ENCODE measurements at regions not wholly inside any gene's neighbourhood (a gene's known extent, or its start where the extent isn't known, plus 50 kb on each side); places are given as distances from the start of the nearest gene placed in this dataset.

DNA sequence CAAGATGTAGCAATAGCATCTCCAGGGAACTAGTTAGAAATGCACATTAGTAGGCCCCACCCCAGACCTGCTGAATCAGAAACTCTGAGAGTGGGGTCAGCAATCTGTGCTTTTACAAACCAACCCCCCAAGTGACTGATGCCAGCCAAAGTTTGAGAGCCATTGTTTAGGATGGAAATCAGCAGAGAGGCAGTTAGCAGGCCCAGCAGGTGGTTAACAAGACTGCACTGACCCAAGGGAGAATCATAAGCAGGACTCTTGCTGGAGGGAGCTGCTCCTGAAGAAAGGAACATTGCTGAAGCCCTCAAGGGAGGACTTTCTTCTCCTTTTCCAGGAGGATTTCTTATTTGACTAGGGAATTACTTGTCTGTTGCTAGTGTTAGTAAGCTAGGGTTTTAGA is 74.2 kb upstream of the SLC12A2 start:
- Histone ChIP-seq H3K36me3 (replicated peaks; ENCODE audit: low read depth, low read length) (no peaks in the 10 kb centered on the region), H2AFZ (ENCODE audit: low read depth, low read length) (no peak overlapping the region), H3K9ac (ENCODE audit: low read length) (no peak overlapping the region), H3K27me3 (ENCODE audit: low read depth, low read length) (no peaks in the 10 kb centered on the region), H3K4me3 (ENCODE audit: low read length) (no peak overlapping the region), H3K79me2 (ENCODE audit: low read length) (no peaks in the 10 kb centered on the region), H3K27ac (ENCODE audit: low read length) (no peak overlapping the region), H3K4me1 (ENCODE audit: low read length) (peaks cover 12% of the 10 kb centered on the region), H4K20me1 (ENCODE audit: insufficient read depth, low read length) (no peaks in the 10 kb centered on the region), H3K9me3 (ENCODE audit: insufficient read depth, low read length) (no peaks in the 10 kb centered on the region), H3K4me2 (ENCODE audit: low read length) (no peak overlapping the region)
- no peak for TF ChIP-seq EZH2phosphoT487 (IDR thresholded peaks at IDR 0.05; ENCODE audit: low read depth)
- TF ChIP-seq, protein P1, sequence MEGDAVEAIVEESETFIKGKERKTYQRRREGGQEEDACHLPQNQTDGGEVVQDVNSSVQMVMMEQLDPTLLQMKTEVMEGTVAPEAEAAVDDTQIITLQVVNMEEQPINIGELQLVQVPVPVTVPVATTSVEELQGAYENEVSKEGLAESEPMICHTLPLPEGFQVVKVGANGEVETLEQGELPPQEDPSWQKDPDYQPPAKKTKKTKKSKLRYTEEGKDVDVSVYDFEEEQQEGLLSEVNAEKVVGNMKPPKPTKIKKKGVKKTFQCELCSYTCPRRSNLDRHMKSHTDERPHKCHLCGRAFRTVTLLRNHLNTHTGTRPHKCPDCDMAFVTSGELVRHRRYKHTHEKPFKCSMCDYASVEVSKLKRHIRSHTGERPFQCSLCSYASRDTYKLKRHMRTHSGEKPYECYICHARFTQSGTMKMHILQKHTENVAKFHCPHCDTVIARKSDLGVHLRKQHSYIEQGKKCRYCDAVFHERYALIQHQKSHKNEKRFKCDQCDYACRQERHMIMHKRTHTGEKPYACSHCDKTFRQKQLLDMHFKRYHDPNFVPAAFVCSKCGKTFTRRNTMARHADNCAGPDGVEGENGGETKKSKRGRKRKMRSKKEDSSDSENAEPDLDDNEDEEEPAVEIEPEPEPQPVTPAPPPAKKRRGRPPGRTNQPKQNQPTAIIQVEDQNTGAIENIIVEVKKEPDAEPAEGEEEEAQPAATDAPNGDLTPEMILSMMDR (IDR thresholded peaks at IDR 0.05; ENCODE audit: low read depth, low read length): no peak

DNA sequence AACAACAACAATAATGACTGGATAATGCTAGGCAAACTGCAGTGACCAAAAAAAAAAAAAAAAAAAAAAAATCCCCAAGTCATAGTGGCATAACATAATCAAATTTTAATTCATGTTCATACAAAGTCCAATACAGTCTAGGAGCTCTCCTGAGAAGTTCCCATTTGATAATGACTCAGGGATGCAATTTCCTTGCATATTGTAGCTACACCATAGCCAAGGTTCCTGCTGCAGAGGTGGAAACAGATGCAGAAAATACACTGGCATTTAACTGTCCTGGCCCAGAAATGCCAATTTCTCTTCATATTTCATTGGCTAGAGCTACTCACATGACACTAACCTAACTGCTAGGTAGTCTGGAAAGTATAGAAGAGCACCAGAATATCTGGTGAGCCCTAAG is 72.2 kb upstream of the SLC12A2 start:
- H2AFZ ChIP-seq (ENCODE audit: low read depth, low read length): no peak overlapping the region
- no peak overlapping the region for H3K4me2 ChIP-seq (ENCODE audit: low read length)
- peaks cover 12% of the 10 kb centered on the region for H3K4me1 ChIP-seq (ENCODE audit: low read length)
- no peaks in the 10 kb centered on the region for H3K79me2 ChIP-seq (ENCODE audit: low read length)
- TF ChIP-seq EZH2phosphoT487 (IDR thresholded peaks at IDR 0.05; ENCODE audit: low read depth): no peak
- TF ChIP-seq, protein P1 (IDR thresholded peaks at IDR 0.05; ENCODE audit: low read depth, low read length): no peak
- H4K20me1 ChIP-seq (ENCODE audit: insufficient read depth, low read length): no peaks in the 10 kb centered on the region
- no peak overlapping the region for H3K9ac ChIP-seq (ENCODE audit: low read length)
- H3K27me3 ChIP-seq (ENCODE audit: low read depth, low read length): no peaks in the 10 kb centered on the region
- no peak overlapping the region for H3K27ac ChIP-seq (ENCODE audit: low read length)
- H3K9me3 ChIP-seq (ENCODE audit: insufficient read depth, low read length): no peaks in the 10 kb centered on the region
- no peaks in the 10 kb centered on the region for H3K36me3 ChIP-seq (replicated peaks; ENCODE audit: low read depth, low read length)
- no peak overlapping the region for H3K4me3 ChIP-seq (ENCODE audit: low read length)

DNA sequence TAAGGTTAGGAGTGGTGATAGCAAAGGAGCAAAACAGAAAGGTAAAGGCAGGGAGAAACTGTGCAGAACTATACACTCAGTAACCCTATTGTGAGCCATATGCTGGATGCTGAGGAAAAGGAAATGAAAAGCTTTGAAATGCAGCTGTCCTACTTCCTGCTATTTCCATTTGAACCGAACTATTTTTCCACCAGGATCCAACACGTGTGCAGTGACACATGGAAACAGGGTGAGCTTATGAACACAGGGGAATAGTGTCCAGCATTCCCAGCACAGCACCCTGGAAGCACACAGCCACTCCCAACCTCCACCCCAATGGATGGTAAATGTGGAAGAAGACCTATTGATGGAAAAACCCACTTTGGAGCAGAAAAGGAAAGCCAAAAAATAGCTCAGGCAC is 69.0 kb upstream of the SLC12A2 start:
- Histone ChIP-seq H3K9me3 (ENCODE audit: insufficient read depth, low read length) (no peaks in the 10 kb centered on the region), H3K79me2 (ENCODE audit: low read length) (no peaks in the 10 kb centered on the region), H3K27me3 (ENCODE audit: low read depth, low read length) (no peaks in the 10 kb centered on the region), H3K4me2 (ENCODE audit: low read length) (no peak overlapping the region), H3K4me3 (ENCODE audit: low read length) (no peak overlapping the region), H3K9ac (ENCODE audit: low read length) (no peak overlapping the region), H3K27ac (ENCODE audit: low read length) (no peak overlapping the region), H3K36me3 (replicated peaks; ENCODE audit: low read depth, low read length) (no peaks in the 10 kb centered on the region), H2AFZ (ENCODE audit: low read depth, low read length) (no peak overlapping the region), H3K4me1 (ENCODE audit: low read length) (no peaks in the 10 kb centered on the region), H4K20me1 (ENCODE audit: insufficient read depth, low read length) (no peaks in the 10 kb centered on the region)
- TF ChIP-seq EZH2phosphoT487 (IDR thresholded peaks at IDR 0.05; ENCODE audit: low read depth): no peak
- TF ChIP-seq, protein P1 (IDR thresholded peaks at IDR 0.05; ENCODE audit: low read depth, low read length): no peak

DNA sequence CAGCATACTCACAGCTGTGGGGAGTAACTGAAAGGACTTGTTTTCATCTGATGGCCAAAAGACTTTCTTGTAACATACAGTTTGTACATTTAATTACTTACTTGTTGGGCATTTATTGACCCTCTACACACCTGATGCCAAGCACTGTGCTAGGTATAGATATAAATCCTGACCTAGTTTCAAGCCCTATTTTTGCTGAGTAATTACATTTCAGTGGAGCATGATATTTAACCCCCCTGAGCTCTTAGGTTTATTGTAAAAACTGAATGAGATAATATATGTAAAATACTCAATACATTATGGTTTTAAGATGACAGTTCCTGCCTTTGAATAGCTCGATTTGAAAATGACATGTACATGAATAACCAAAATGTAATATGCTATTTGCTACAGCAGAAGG is 68.1 kb upstream of the SLC12A2 start:
- Histone ChIP-seq H3K9ac (ENCODE audit: low read length) (no peak overlapping the region), H3K4me2 (ENCODE audit: low read length) (no peak overlapping the region), H3K9me3 (ENCODE audit: insufficient read depth, low read length) (no peaks in the 10 kb centered on the region), H3K36me3 (replicated peaks; ENCODE audit: low read depth, low read length) (no peaks in the 10 kb centered on the region), H2AFZ (ENCODE audit: low read depth, low read length) (no peak overlapping the region), H3K4me3 (ENCODE audit: low read length) (no peak overlapping the region), H3K4me1 (ENCODE audit: low read length) (no peaks in the 10 kb centered on the region), H3K27me3 (ENCODE audit: low read depth, low read length) (no peaks in the 10 kb centered on the region), H4K20me1 (ENCODE audit: insufficient read depth, low read length) (no peaks in the 10 kb centered on the region), H3K27ac (ENCODE audit: low read length) (no peak overlapping the region), H3K79me2 (ENCODE audit: low read length) (no peaks in the 10 kb centered on the region)
- TF ChIP-seq EZH2phosphoT487 (IDR thresholded peaks at IDR 0.05; ENCODE audit: low read depth): no peak
- TF ChIP-seq, protein P1 (IDR thresholded peaks at IDR 0.05; ENCODE audit: low read depth, low read length): no peak
